ENCODE measurements at regions not wholly inside any gene's neighbourhood (a gene's known extent, or its start where the extent isn't known, plus 50 kb on each side); places are given as distances from the start of the nearest gene placed in this dataset.

DNA sequence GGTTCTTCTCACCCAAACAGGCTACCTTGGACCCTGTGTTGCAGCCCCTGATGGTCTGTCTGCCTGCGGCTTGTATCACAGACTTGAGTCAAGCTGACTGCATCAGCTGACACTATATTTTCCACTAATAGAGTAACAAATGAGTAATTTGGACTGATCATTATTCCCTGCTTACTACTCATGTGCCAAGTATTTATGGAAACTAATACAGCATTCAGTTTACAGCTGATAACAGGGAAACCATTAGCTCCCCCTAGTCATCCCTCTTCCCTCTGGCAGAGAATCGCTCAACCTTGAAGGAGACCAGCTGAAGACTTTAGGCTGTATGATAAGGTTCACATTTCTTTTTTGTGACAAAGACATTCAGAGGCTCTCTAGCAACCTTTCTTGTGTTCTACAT lies 116.6 kb upstream of the SYT6 start:
- no peaks in the 10 kb centered on the region for H3K36me3 ChIP-seq
- TF ChIP-seq, protein P1, sequence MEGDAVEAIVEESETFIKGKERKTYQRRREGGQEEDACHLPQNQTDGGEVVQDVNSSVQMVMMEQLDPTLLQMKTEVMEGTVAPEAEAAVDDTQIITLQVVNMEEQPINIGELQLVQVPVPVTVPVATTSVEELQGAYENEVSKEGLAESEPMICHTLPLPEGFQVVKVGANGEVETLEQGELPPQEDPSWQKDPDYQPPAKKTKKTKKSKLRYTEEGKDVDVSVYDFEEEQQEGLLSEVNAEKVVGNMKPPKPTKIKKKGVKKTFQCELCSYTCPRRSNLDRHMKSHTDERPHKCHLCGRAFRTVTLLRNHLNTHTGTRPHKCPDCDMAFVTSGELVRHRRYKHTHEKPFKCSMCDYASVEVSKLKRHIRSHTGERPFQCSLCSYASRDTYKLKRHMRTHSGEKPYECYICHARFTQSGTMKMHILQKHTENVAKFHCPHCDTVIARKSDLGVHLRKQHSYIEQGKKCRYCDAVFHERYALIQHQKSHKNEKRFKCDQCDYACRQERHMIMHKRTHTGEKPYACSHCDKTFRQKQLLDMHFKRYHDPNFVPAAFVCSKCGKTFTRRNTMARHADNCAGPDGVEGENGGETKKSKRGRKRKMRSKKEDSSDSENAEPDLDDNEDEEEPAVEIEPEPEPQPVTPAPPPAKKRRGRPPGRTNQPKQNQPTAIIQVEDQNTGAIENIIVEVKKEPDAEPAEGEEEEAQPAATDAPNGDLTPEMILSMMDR (IDR thresholded peaks at IDR 0.05) = no peak
- no peaks in the 10 kb centered on the region for H3K4me1 ChIP-seq (ENCODE audit: control insufficient read depth in 1 of 2, low read depth in 2 of 2)
- no peak overlapping the region for H3K27ac ChIP-seq
- no peaks in the 10 kb centered on the region for H3K9me3 ChIP-seq
- DNase-seq (ENCODE audit: low spot score) = no peak
- no peaks in the 10 kb centered on the region for H3K27me3 ChIP-seq (replicated peaks; ENCODE audit: insufficient read depth)
- no peak overlapping the region for H3K4me3 ChIP-seq
- ATAC-seq (ENCODE audit: insufficient number of reproducible peaks, low FRiP score, low read depth) = no peak

DNA sequence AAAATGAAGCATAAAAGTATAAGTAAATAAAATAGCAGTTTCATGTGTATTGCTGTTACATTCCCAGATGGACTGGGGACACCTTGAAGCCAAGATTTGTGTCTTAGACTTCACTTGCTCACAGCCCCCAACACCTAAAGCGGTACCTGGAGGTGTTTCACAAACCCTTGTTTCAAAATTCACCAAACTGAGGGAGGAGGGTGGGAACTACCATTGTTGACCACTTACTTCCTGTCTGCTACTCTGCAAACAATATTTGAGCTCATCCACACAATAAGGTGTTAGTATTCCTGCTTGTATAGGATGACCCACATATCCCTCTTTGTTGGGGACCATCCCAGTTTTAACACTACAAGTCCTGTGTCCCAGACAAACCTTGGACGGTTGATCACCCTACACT lies 115.9 kb upstream of the SYT6 start:
- H3K9me3 ChIP-seq = no peaks in the 10 kb centered on the region
- H3K27me3 ChIP-seq (replicated peaks; ENCODE audit: insufficient read depth) = no peaks in the 10 kb centered on the region
- no peaks in the 10 kb centered on the region for H3K36me3 ChIP-seq
- H3K27ac ChIP-seq = no peak overlapping the region
- H3K4me3 ChIP-seq = no peak overlapping the region
- ATAC-seq (ENCODE audit: insufficient number of reproducible peaks, low FRiP score, low read depth) (no peak), DNase-seq (ENCODE audit: low spot score) (no peak)
- TF ChIP-seq, protein P1 (IDR thresholded peaks at IDR 0.05) = no peak
- H3K4me1 ChIP-seq (ENCODE audit: control insufficient read depth in 1 of 2, low read depth in 2 of 2) = no peaks in the 10 kb centered on the region

DNA sequence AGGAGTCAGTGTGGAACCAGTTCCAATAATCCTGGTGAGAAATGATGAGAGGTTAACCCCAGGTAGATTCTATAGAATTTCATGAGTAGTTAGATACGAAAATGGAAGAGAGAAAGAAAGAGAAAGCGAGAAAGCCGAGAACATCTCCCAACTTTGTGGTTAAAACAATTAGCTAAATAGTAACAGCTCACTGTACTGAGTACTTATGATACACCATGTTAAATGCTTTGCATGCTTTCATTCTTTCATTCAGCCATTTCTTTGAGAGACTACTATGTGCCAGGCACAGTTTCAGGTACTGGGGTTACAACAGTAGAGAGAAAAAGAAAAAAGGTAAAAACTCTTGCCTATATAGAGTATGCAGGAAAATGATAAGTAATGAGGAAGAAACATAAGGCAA lies 109.7 kb upstream of the SYT6 start:
- Histone ChIP-seq H3K4me3 (no peak overlapping the region), H3K9me3 (no peaks in the 10 kb centered on the region), H3K27me3 (replicated peaks; ENCODE audit: insufficient read depth) (no peaks in the 10 kb centered on the region), H3K4me1 (ENCODE audit: control insufficient read depth in 1 of 2, low read depth in 2 of 2) (no peaks in the 10 kb centered on the region), H3K27ac (no peak overlapping the region), H3K36me3 (no peaks in the 10 kb centered on the region)
- no peak for DNase-seq (ENCODE audit: low spot score)
- TF ChIP-seq, protein P1 (IDR thresholded peaks at IDR 0.05) = no peak
- ATAC-seq (ENCODE audit: insufficient number of reproducible peaks, low FRiP score, low read depth) = no peak

DNA sequence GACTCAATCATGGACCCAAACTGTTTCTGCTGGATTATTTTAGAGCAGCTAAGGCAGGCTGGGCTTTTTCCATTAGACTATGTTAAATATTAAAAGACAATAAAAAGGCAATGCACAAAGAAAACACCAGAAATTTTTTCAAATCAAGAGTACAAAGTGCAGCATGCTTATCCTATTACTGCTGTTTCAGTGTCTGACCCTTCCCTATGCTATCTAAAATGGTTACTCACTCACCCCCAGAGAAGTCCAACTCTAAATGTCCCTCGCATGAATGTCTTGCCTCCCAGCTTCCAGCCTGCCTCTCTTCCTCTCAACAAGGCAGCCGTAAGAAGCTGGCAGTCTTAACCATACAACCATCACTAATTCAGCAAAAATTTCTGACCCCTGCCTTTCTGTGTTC lies 108.7 kb upstream of the SYT6 start:
- no peak overlapping the region for H3K4me3 ChIP-seq
- H3K9me3 ChIP-seq = no peaks in the 10 kb centered on the region
- H3K27me3 ChIP-seq (replicated peaks; ENCODE audit: insufficient read depth) = no peaks in the 10 kb centered on the region
- no peaks in the 10 kb centered on the region for H3K36me3 ChIP-seq
- H3K27ac ChIP-seq = no peak overlapping the region
- ATAC-seq (ENCODE audit: insufficient number of reproducible peaks, low FRiP score, low read depth) = no peak
- no peak for DNase-seq (ENCODE audit: low spot score)
- no peaks in the 10 kb centered on the region for H3K4me1 ChIP-seq (ENCODE audit: control insufficient read depth in 1 of 2, low read depth in 2 of 2)
- TF ChIP-seq, protein P1 (IDR thresholded peaks at IDR 0.05) = no peak

DNA sequence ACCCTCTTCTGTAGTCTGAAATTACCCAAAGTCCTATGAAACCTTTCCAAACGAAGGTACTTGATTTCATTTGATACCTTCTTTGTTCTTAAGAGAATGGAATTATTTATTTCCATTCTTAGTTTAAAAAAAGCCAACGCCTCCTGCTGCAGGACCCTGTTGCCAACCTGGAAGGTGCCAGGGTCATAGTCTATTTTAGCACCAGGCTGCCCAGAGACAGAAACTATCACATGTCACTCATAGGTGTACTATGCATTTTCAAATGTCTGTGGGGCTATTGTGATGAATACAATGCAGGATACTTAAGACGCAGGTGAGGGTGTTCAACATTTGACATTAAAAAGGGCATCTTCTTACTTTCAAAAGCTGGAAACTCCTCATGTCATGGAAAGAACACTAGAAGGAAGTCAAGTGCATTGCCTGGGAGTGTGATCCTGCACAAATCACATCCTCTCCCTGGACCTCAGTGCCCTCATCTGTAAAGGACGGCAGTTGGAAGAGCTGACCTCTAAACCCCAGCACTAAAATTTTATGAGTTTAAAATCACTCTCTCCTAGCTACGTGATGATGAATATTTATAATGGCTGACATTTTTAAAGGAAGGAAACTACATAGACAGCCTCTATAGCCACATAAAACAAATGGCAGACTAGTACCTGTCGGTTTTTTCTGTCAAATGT lies 107.3 kb upstream of the SYT6 start:
- ATAC-seq (ENCODE audit: insufficient number of reproducible peaks, low FRiP score, low read depth) = no peak
- Histone ChIP-seq H3K9me3 (no peaks in the 10 kb centered on the region), H3K36me3 (no peaks in the 10 kb centered on the region), H3K4me1 (ENCODE audit: control insufficient read depth in 1 of 2, low read depth in 2 of 2) (no peaks in the 10 kb centered on the region), H3K27me3 (replicated peaks; ENCODE audit: insufficient read depth) (no peaks in the 10 kb centered on the region), H3K27ac (no peak overlapping the region), H3K4me3 (no peak overlapping the region)
- DNase-seq (ENCODE audit: low spot score) = no peak
- TF ChIP-seq, protein P1 (IDR thresholded peaks at IDR 0.05) = no peak
